A549 (cell line): ENCODE measurements at regions not wholly inside any gene's neighbourhood (a gene's known extent, or its start where the extent isn't known, plus 50 kb on each side); places are given as distances from the start of the nearest gene placed in this dataset.
"Not testable (repeated sequence)": the region's sequence is repeated elsewhere in the genome, so short reads cannot be mapped to it uniquely, and the experiment has no call there.

Experiments used
- ATAC-seq, 2 experiments: fragments of 200-7000 bp in 1 of 2; fragments of >200 bp in 1 of 2; cut with Nextera tagmentation in 1 of 2; cut with Tn5 transposase in 1 of 2; 3 replicates each; pipeline versions ENCODE4 v1.8.0 to v1.9.1; 2018 to 2020; ENCODE audit warnings: mild to moderate bottlenecking in 1 of 2, moderate library complexity in 1 of 2
- CTCF ChIA-PET: fragments of 300-600 bp; sonication (Branson Sonifier 250); formaldehyde crosslinking; extraction: SDS; loops from one replicate; lab custom pipeline; 2021; ENCODE audit warnings: antibody characterized with exemption, inconsistent platforms; lab: Yijun Ruan, JAX
- POLR2A ChIA-PET: fragments of 350-600 bp; formaldehyde crosslinking; extraction: SDS; loops from one replicate; lab custom pipeline; 2021; ENCODE audit warnings: antibody characterized with exemption, inconsistent platforms; lab: Yijun Ruan, JAX
- DNase-seq, 2 experiments: peaks; one replicate each; pipeline versions ENCODE4 v3.0.0 to v3.0.0-alpha.2; 2011 to 2016; ENCODE audit warnings: low read depth in 1 of 2, low spot score in 1 of 2
- FAIRE-seq: peaks from 2 replicates; lab custom pipeline; 2011; peaks lifted over from hg19 to GRCh38; lab: Jason Lieb, UNC
- H3K27ac ChIP-seq, 2 experiments: fragments of >200 bp; sonication (Bioruptor Twin); formaldehyde crosslinking; 3 replicates each; pipeline ENCODE4 v1.5.1; 2016 to 2017
- H3K4me1 ChIP-seq: fragments of >200 bp; sonication (Bioruptor Twin); formaldehyde crosslinking; 3 replicates; pipeline ENCODE4 v1.6.1; 2016
- H3K4me2 ChIP-seq: fragments of >200 bp; sonication (Bioruptor Twin); formaldehyde crosslinking; 3 replicates; pipeline ENCODE4 v1.6.1; 2016
- H3K4me3 ChIP-seq: fragments of >200 bp; sonication (Bioruptor Twin); formaldehyde crosslinking; 3 replicates; pipeline ENCODE4 v1.5.1; 2016
- H3K9me3 ChIP-seq: fragments of >200 bp; sonication (Bioruptor Twin); formaldehyde crosslinking; 3 replicates; pipeline ENCODE4 v1.6.1; 2016
- CBX2 ChIP-seq: fragments of 200-600 bp; sonication (generic); IDR thresholded peaks from 2 replicates; pipeline ENCODE4 v1.6.1; 2016; ENCODE audit warnings: low read depth, mild to moderate bottlenecking, borderline replicate concordance
- CBX8 ChIP-seq: fragments of 200-600 bp; sonication (generic); IDR thresholded peaks from 2 replicates; pipeline ENCODE4 v1.6.1; 2016
- CEBPB ChIP-seq, 2 experiments: fragments of >200 bp in 1 of 2; sonication (Bioruptor Twin) in 1 of 2; formaldehyde crosslinking in 1 of 2; IDR thresholded peaks; 2 replicates each; pipeline ENCODE4 v1.6.1; 2012 to 2016
- EHF ChIP-seq: fragments of 250-450 bp; sonication (Bioruptor Pico); IDR thresholded peaks from 2 replicates; pipeline ENCODE4 v1.5.0; 2020; ENCODE audit warnings: mild to moderate bottlenecking
- EHMT2 ChIP-seq: fragments of 200-600 bp; sonication (generic); IDR thresholded peaks from 2 replicates; pipeline ENCODE4 v1.6.1; 2016; ENCODE audit warnings: antibody characterized with exemption, low read depth, mild to moderate bottlenecking, moderate library complexity
- EP300 ChIP-seq, 2 experiments: fragments of >200 bp; sonication (Bioruptor Twin); formaldehyde crosslinking; IDR thresholded peaks; 2 replicates in 1 of 2; 3 replicates in 1 of 2; pipeline ENCODE4 v1.6.1; 2016 to 2017
- FOSB ChIP-seq: fragments of 250-450 bp; sonication (Bioruptor Pico); IDR thresholded peaks from 2 replicates; pipeline ENCODE4 v1.5.0; 2020; ENCODE audit warnings: mild to moderate bottlenecking, moderate library complexity
- FOXS1 ChIP-seq: fragments of 250-450 bp; sonication (Bioruptor Pico); IDR thresholded peaks from 2 replicates; pipeline ENCODE4 v1.5.0; 2020; ENCODE audit warnings: mild to moderate bottlenecking, moderate library complexity
- GATA3 ChIP-seq: IDR thresholded peaks from 2 replicates; pipeline ENCODE4 v1.6.1; 2012; ENCODE audit warnings: borderline replicate concordance
- HDAC2 ChIP-seq: fragments of 200-600 bp; sonication (generic); IDR thresholded peaks from 2 replicates; pipeline ENCODE4 v1.6.1; 2016
- HOXA7 ChIP-seq: fragments of 250-450 bp; sonication (Bioruptor Pico); IDR thresholded peaks from 2 replicates; pipeline ENCODE4 v1.5.0; 2020; ENCODE audit warnings: mild to moderate bottlenecking, moderate library complexity
- HOXB5 ChIP-seq: fragments of 250-450 bp; sonication (Bioruptor Pico); IDR thresholded peaks from 2 replicates; pipeline ENCODE4 v1.5.0; 2020; ENCODE audit warnings: mild to moderate bottlenecking, moderate library complexity
- KDM5A ChIP-seq: fragments of 200-600 bp; sonication (generic); IDR thresholded peaks from 2 replicates; pipeline ENCODE4 v1.6.1; 2016; ENCODE audit warnings: antibody characterized with exemption, mild to moderate bottlenecking
- MYC ChIP-seq: IDR thresholded peaks from 2 replicates; pipeline ENCODE4 v1.6.1; 2012; ENCODE audit warnings: mild to moderate bottlenecking, inconsistent platforms, low read length, improper control_type of control experiment, borderline replicate concordance
- NPAS2 ChIP-seq: fragments of 250-450 bp; sonication (Bioruptor Pico); IDR thresholded peaks from 2 replicates; pipeline ENCODE4 v1.8.0; 2022; ENCODE audit warnings: mild to moderate bottlenecking, moderate library complexity, borderline replicate concordance
- NR3C1 ChIP-seq: fragments of >200 bp; sonication (Bioruptor Twin); formaldehyde crosslinking; IDR thresholded peaks from 3 replicates; pipeline ENCODE4 v1.6.1; 2017
- RCOR1 ChIP-seq: fragments of 150-350 bp; IDR thresholded peaks from 2 replicates; pipeline ENCODE4 v1.6.1; 2014; ENCODE audit warnings: antibody characterized with exemption, low read length, low read depth
- REST ChIP-seq: fragments of 200-600 bp; sonication (generic); IDR thresholded peaks from 2 replicates; pipeline ENCODE4 v1.6.1; 2016; ENCODE audit warnings: antibody characterized with exemption, mild to moderate bottlenecking, moderate library complexity
- RFX5 ChIP-seq: fragments of 450-650 bp; IDR thresholded peaks from 2 replicates; pipeline ENCODE4 v1.7.1; 2014; ENCODE audit warnings: antibody characterized with exemption, mild to moderate bottlenecking, moderate library complexity
- RNF2 ChIP-seq: fragments of 200-600 bp; sonication (generic); IDR thresholded peaks from 2 replicates; pipeline ENCODE4 v1.6.1; 2016; ENCODE audit warnings: low read depth, mild to moderate bottlenecking, antibody characterized with exemption, moderate library complexity, borderline replicate concordance
- SMC3 ChIP-seq: fragments of >200 bp; sonication (Bioruptor Twin); formaldehyde crosslinking; IDR thresholded peaks from 3 replicates; pipeline ENCODE4 v1.6.1; 2018; ENCODE audit warnings: inconsistent platforms
- SREBF2 ChIP-seq: fragments of 450-650 bp; IDR thresholded peaks from 2 replicates; pipeline ENCODE4 v1.6.1; 2014; ENCODE audit warnings: mild to moderate bottlenecking, moderate library complexity
- TFCP2L1 ChIP-seq: fragments of 250-450 bp; sonication (Bioruptor Pico); IDR thresholded peaks from 2 replicates; pipeline ENCODE4 v1.5.0; 2021; ENCODE audit warnings: mild to moderate bottlenecking
- WGBS: methylation state at CpG from one replicate; pipeline ENCODE4 v1.1.6; 2017; ENCODE audit errors: missing lambda C conversion rate; 5-methylcytosine and 5-hydroxymethylcytosine counted together
- TF ChIP-seq, protein P1 (sequence below): IDR thresholded peaks from 2 replicates; pipeline ENCODE4 v1.6.1; 2012

DNA sequence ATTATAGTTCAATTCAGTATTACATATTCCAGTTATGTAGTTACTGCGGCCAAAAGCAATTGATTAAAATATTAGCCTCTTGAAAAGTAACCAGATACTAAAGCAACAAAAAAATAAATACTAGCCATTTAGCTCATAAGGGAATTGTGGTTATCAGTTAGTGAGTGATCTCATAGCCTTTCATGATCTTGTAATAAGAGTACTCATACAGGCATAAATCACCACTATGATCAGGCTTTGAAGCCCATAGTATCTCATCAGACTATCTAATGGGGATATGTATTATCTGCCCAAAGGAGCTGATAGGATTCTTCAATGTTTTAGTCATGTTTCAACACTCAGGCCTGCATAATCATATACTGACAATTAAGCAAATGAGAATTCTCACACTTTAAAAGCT lies 184.1 kb upstream of the CCDC54 start:
- no peak for FAIRE-seq
- 79% methylated on average over 1 of the region's 1 CpG for WGBS
- CTCF ChIA-PET, result interaction anchor here (0.6 kb wide), 1 partner anchor 13 kb away, joined by 3 read pairs; no protein-coding TSS in a partner anchor

DNA sequence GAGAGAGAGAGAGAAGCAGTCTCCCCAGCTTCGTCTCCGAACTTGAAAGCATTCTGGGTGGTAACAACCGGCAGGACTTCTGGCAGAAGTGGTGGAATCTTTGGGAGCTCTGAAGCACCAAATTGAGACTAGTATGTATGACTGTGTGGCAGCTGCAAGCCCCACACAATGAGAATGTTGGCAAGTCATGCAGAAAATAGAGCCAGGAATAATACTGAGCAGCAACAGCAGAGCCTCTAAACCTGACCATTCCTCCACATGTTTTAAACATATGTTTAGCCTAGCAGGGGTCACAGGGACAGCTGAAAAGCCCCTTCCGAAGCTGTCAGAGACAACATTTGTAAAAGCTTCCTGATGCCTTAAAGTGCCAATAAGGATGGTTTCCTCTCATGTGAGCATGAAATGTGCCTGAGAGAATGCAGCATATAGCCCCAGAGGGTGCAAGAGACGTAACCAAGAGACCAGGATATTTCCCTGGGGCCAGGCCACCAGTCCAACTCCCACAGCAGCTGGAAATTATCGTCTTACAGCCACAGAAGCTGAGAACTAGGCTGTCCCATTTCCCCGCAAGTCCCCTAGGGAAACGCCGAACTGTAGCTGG lies 178.6 kb upstream of the CCDC54 start:
- Histone ChIP-seq H3K4me3 (no peak overlapping the region), H3K4me2 (no peak overlapping the region), H3K4me1 (no peaks in the 10 kb centered on the region), H3K27ac (no peak overlapping the region), H3K9me3 (no peaks in the 10 kb centered on the region)
- no peak for ATAC-seq
- 53% methylated on average over 9 of the region's 9 CpGs for WGBS
- DNase-seq, result no peak
- ChIA-PET CTCF (interaction anchor here (1.3 kb wide), 1 partner anchor 223 kb away, joined by 3 read pairs; no protein-coding TSS in a partner anchor), POLR2A (no interaction called here)
- TF ChIP-seq HOXA7 (no peak), NR3C1 (no peak), HOXB5 (CRISPR knock-in tag) (no peak), REST (no peak), RNF2 (no peak), CBX2 (no peak), SMC3 (no peak), EP300 (IDR thresholded peaks at IDR 0.05) (no peak), FOXS1 (no peak), CEBPB (IDR thresholded peaks at IDR 0.05) (no peak), MYC (no peak), RCOR1 (no peak)
- FAIRE-seq, result no peak

More for the DNA sequence above, 184.1 kb upstream of the CCDC54 start:
- Histone ChIP-seq H3K4me3 (no peak overlapping the region), H3K27ac (no peak overlapping the region), H3K9me3 (no peaks in the 10 kb centered on the region), H3K4me1 (no peaks in the 10 kb centered on the region), H3K4me2 (no peak overlapping the region)
- TF ChIP-seq RNF2, result no peak
- TF ChIP-seq NR3C1, result no peak
- TF ChIP-seq, protein P1, sequence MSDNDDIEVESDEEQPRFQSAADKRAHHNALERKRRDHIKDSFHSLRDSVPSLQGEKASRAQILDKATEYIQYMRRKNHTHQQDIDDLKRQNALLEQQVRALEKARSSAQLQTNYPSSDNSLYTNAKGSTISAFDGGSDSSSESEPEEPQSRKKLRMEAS, result no peak
- no peak for TF ChIP-seq FOSB
- TF ChIP-seq RFX5, result no peak
- TF ChIP-seq GATA3, result no peak
- ATAC-seq, result no peak
- no peak for DNase-seq
- POLR2A ChIA-PET, result no interaction called here

GRCh38 chr3:107201146-107201545 lies 176.1 kb upstream of the CCDC54 start:
- Histone ChIP-seq H3K4me2 (no peak overlapping the region), H3K4me3 (no peak overlapping the region), H3K4me1 (no peaks in the 10 kb centered on the region), H3K27ac (no peak overlapping the region), H3K9me3 (no peaks in the 10 kb centered on the region)
- no peak for TF ChIP-seq CBX8
- TF ChIP-seq EP300 (IDR thresholded peaks at IDR 0.05), result no peak
- TF ChIP-seq EHMT2, result no peak
- no peak for TF ChIP-seq HDAC2
- no peak for TF ChIP-seq KDM5A
- TF ChIP-seq EHF (CRISPR knock-in tag), result no peak
- no peak for TF ChIP-seq CEBPB (IDR thresholded peaks at IDR 0.05)
- no peak for TF ChIP-seq TFCP2L1 (CRISPR knock-in tag)
- no peak for TF ChIP-seq SREBF2
- TF ChIP-seq NPAS2 (CRISPR knock-in tag), result no peak
- ATAC-seq, result no peak
- POLR2A ChIA-PET, result no interaction called here
- no peak for FAIRE-seq
- CTCF ChIA-PET, result interaction anchor here (0.6 to 0.7 kb wide), 2 partner anchors 32 to 60 kb away, joined by 3 read pairs; no protein-coding TSS in a partner anchor
- no peak for DNase-seq
- 76% methylated on average over 1 of the region's 1 CpG for WGBS

DNA sequence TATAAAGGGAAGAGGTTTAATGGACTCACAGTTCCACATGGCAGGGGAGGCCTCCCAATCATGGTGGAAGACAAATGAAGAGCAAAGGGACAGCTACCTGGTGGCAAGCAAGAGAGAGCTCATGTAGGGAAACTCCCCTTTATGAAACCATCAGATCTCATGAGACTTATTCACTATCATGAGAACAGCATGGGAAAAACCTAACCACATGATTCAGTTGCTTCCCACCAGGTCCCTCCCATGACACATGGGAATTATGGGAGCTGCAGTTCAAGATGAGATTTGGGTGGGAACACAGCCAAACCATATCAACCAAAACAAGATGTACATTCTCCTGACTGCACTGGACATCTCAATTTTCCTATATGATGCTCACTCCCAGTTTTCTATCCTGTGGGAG lies 174.4 kb upstream of the CCDC54 start:
- FAIRE-seq, H3K27ac ChIP-seq, H3K4me2 ChIP-seq, H3K9me3 ChIP-seq, H3K4me3 ChIP-seq, ATAC-seq, DNase-seq, POLR2A ChIA-PET: not testable (repeated sequence)
- CTCF ChIA-PET, result interaction anchor here (1.0 to 1.5 kb wide), 3 partner anchors 33 to 218 kb away, joined by 3 to 6 read pairs (median 3); no protein-coding TSS in a partner anchor
- H3K4me1 ChIP-seq, result peaks cover 11% of the 10 kb centered on the region
